ENCODE measurements at regions not wholly inside any gene's neighbourhood (a gene's known extent, or its start where the extent isn't known, plus 50 kb on each side); places are given as distances from the start of the nearest gene placed in this dataset.

DNA sequence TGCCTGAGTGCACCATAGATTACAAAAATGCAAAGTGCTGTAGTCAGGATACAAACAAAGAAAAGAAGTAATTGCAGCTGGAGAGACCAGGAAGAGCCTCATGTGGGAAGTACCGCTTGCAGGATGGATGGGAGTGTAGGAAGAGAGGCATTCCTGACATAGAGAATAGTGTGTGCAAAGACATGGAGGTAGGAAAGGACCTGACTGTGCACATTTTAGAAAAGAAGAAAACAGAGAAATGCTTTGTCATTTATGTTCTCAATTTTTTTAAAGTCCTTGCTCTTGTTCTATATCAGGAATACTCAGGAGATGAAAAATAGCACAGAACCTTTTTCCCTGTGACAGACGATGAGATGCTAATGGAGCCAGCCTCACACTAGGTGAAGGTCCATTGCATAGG, 358.7 kb upstream of the TMPO start:
- TF ChIP-seq, protein P1, sequence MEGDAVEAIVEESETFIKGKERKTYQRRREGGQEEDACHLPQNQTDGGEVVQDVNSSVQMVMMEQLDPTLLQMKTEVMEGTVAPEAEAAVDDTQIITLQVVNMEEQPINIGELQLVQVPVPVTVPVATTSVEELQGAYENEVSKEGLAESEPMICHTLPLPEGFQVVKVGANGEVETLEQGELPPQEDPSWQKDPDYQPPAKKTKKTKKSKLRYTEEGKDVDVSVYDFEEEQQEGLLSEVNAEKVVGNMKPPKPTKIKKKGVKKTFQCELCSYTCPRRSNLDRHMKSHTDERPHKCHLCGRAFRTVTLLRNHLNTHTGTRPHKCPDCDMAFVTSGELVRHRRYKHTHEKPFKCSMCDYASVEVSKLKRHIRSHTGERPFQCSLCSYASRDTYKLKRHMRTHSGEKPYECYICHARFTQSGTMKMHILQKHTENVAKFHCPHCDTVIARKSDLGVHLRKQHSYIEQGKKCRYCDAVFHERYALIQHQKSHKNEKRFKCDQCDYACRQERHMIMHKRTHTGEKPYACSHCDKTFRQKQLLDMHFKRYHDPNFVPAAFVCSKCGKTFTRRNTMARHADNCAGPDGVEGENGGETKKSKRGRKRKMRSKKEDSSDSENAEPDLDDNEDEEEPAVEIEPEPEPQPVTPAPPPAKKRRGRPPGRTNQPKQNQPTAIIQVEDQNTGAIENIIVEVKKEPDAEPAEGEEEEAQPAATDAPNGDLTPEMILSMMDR (IDR thresholded peaks at IDR 0.05; ENCODE audit: low read depth, low read length, poor library complexity, severe bottlenecking), result no peak
- TF ChIP-seq EZH2phosphoT487 (IDR thresholded peaks at IDR 0.05; ENCODE audit: borderline replicate concordance, low read length), result no peak

Data from DOHH2 (cell line).